ENCODE measurements at regions not wholly inside any gene's neighbourhood (a gene's known extent, or its start where the extent isn't known, plus 50 kb on each side); places are given as distances from the start of the nearest gene placed in this dataset.

- Histone ChIP-seq H3K27me3 (ENCODE audit: insufficient read depth, low read length, poor library complexity) (no peaks in the 10 kb centered on the region), H3K4me1 (ENCODE audit: insufficient read depth, low read length) (no peaks in the 10 kb centered on the region), H3K36me3 (ENCODE audit: insufficient read depth, low read length) (no peaks in the 10 kb centered on the region), H3K4me3 (ENCODE audit: low read depth in 1 of 2, low read length in 2 of 2) (no peak overlapping the region), H4K20me1 (ENCODE audit: insufficient read depth, low read length) (no peaks in the 10 kb centered on the region), H3K9me3 (ENCODE audit: insufficient read depth, low read length, severe bottlenecking) (peaks cover 4% of the 10 kb centered on the region), H3K79me2 (ENCODE audit: insufficient read depth, low read length) (no peaks in the 10 kb centered on the region), H2AFZ (ENCODE audit: low read depth, low read length) (no peak overlapping the region), H3K9ac (ENCODE audit: low read depth, low read length) (no peak overlapping the region), H3K4me2 (ENCODE audit: insufficient read depth, low read length) (no peak overlapping the region), H3K27ac (ENCODE audit: low read length) (no peak overlapping the region)
- no peak for DNase-seq
- no peak for ATAC-seq (ENCODE audit: insufficient read depth, low read depth)
- TF ChIP-seq EZH2 (IDR thresholded peaks at IDR 0.05; ENCODE audit: borderline replicate concordance, low read depth, low read length, severe bottlenecking): no peak
- TF ChIP-seq, protein P1, sequence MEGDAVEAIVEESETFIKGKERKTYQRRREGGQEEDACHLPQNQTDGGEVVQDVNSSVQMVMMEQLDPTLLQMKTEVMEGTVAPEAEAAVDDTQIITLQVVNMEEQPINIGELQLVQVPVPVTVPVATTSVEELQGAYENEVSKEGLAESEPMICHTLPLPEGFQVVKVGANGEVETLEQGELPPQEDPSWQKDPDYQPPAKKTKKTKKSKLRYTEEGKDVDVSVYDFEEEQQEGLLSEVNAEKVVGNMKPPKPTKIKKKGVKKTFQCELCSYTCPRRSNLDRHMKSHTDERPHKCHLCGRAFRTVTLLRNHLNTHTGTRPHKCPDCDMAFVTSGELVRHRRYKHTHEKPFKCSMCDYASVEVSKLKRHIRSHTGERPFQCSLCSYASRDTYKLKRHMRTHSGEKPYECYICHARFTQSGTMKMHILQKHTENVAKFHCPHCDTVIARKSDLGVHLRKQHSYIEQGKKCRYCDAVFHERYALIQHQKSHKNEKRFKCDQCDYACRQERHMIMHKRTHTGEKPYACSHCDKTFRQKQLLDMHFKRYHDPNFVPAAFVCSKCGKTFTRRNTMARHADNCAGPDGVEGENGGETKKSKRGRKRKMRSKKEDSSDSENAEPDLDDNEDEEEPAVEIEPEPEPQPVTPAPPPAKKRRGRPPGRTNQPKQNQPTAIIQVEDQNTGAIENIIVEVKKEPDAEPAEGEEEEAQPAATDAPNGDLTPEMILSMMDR (IDR thresholded peaks at IDR 0.05; ENCODE audit: borderline replicate concordance, extremely low read depth, low read length, poor library complexity, severe bottlenecking): no peak
Observed at GRCh38 chr18:71902482-71902881, 641.7 kb downstream of the CBLN2 start.

DNA sequence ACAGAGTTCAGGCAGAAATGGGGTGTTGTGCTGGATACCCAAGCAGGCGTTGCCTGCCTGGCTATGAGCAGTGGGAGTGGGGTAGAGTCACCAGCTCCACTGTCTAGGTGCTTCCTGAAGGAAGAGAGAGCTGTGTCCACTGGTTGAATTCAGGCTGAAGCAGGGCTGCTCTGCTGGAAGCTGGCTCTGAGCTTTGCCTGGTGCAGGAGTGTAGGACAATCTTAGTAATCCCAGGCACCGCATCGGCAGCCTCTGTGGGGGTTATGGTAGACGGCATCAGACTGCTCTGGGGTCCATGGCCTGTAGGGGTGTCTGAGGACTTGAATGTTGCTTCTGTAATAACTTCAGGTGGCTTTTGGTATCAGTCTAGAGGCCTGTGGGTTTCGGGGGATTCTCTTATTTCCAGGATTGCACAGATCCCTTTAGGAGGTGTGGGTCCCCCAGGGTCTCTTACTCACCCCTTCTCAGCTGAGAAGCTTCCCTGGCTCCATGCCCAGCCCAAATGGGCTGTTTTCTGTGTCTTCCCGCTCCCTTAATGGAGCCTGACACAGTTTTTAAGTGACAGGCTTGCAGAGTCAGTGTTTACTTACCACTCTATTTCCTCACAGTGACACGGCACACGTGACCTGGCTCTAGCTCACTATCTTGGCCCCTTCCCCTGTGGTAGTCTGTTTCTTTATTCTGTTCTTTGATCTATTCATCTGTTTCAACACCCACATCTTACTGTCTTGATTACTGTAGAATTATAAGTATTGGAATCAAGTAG, 644.3 kb downstream of the CBLN2 start:
- TF ChIP-seq, protein P1 (IDR thresholded peaks at IDR 0.05; ENCODE audit: borderline replicate concordance, extremely low read depth, low read length, poor library complexity, severe bottlenecking): no peak
- TF ChIP-seq EZH2 (IDR thresholded peaks at IDR 0.05; ENCODE audit: borderline replicate concordance, low read depth, low read length, severe bottlenecking): no peak
- H2AFZ ChIP-seq (ENCODE audit: low read depth, low read length): no peak overlapping the region
- H3K4me1 ChIP-seq (ENCODE audit: insufficient read depth, low read length): no peaks in the 10 kb centered on the region
- H3K27ac ChIP-seq (ENCODE audit: low read length): no peak overlapping the region
- no peaks in the 10 kb centered on the region for H4K20me1 ChIP-seq (ENCODE audit: insufficient read depth, low read length)
- H3K27me3 ChIP-seq (ENCODE audit: insufficient read depth, low read length, poor library complexity): no peaks in the 10 kb centered on the region
- no peaks in the 10 kb centered on the region for H3K36me3 ChIP-seq (ENCODE audit: insufficient read depth, low read length)
- DNase-seq (no peak), ATAC-seq (ENCODE audit: insufficient read depth, low read depth) (no peak; the same call in 2 of the 3 replicates)
- peaks cover 4% of the 10 kb centered on the region for H3K9me3 ChIP-seq (ENCODE audit: insufficient read depth, low read length, severe bottlenecking)
- no peaks in the 10 kb centered on the region for H3K79me2 ChIP-seq (ENCODE audit: insufficient read depth, low read length)
- no peak overlapping the region for H3K4me2 ChIP-seq (ENCODE audit: insufficient read depth, low read length)
- no peak overlapping the region for H3K4me3 ChIP-seq (ENCODE audit: low read depth in 1 of 2, low read length in 2 of 2)
- H3K9ac ChIP-seq (ENCODE audit: low read depth, low read length): no peak overlapping the region

DNA sequence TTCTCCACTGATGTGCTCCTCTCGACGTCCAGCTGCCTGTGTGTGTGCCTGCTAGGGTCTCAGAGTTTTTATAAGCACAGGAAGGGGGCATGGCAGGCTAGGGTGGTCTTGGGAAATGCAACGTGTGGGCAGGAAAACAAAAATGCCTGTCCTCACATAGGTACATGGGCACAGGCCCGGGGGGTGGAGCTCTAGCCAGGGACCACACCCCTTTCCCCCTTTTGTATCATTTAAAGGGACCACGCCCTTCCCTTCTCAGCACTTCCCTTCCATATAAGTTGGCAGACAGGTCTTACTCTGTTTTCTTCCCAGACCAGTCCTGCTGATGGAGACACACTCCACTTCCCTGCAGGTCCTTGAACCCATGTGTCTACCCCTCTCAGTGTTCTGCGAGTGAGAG, 645.0 kb downstream of the CBLN2 start:
- TF ChIP-seq, protein P1 (IDR thresholded peaks at IDR 0.05; ENCODE audit: borderline replicate concordance, extremely low read depth, low read length, poor library complexity, severe bottlenecking): no peak
- TF ChIP-seq EZH2 (IDR thresholded peaks at IDR 0.05; ENCODE audit: borderline replicate concordance, low read depth, low read length, severe bottlenecking): no peak
- no peaks in the 10 kb centered on the region for H4K20me1 ChIP-seq (ENCODE audit: insufficient read depth, low read length)
- DNase-seq: no peak
- no peak overlapping the region for H2AFZ ChIP-seq (ENCODE audit: low read depth, low read length)
- no peak overlapping the region for H3K27ac ChIP-seq (ENCODE audit: low read length)
- H3K9ac ChIP-seq (ENCODE audit: low read depth, low read length): no peak overlapping the region
- no peak for ATAC-seq (ENCODE audit: insufficient read depth, low read depth)
- no peaks in the 10 kb centered on the region for H3K36me3 ChIP-seq (ENCODE audit: insufficient read depth, low read length)
- H3K4me1 ChIP-seq (ENCODE audit: insufficient read depth, low read length): no peaks in the 10 kb centered on the region
- no peak overlapping the region for H3K4me2 ChIP-seq (ENCODE audit: insufficient read depth, low read length)
- no peak overlapping the region for H3K4me3 ChIP-seq (ENCODE audit: low read depth in 1 of 2, low read length in 2 of 2)
- H3K79me2 ChIP-seq (ENCODE audit: insufficient read depth, low read length): no peaks in the 10 kb centered on the region
- no peaks in the 10 kb centered on the region for H3K27me3 ChIP-seq (ENCODE audit: insufficient read depth, low read length, poor library complexity)
- H3K9me3 ChIP-seq (ENCODE audit: insufficient read depth, low read length, severe bottlenecking): peaks cover 4% of the 10 kb centered on the region
